SK-N-SH treated with all-trans-retinoic acid at 6 μM for 48 hours (cell line): ENCODE measurements at regions not wholly inside any gene's neighbourhood (a gene's known extent, or its start where the extent isn't known, plus 50 kb on each side); places are given as distances from the start of the nearest gene placed in this dataset.

Experiments used
- ATAC-seq: fragments of 200-7000 bp; cut with Tn5 transposase; 3 replicates; pipeline ENCODE4 v1.9.1; 2020; ENCODE audit warnings: mild to moderate bottlenecking, moderate library complexity
- ARNTL ChIP-seq: fragments of 450-650 bp; formaldehyde crosslinking; IDR thresholded peaks from 2 replicates; pipeline ENCODE4 v1.5.0; 2020; ENCODE audit warnings: low read depth, mild to moderate bottlenecking, moderate library complexity, borderline replicate concordance
- BACH2 ChIP-seq: fragments of 250-450 bp; sonication (Bioruptor Pico); IDR thresholded peaks from 2 replicates; pipeline ENCODE4 v1.9.0; 2021; ENCODE audit warnings: mild to moderate bottlenecking, borderline replicate concordance
- CSDC2 ChIP-seq: fragments of 250-450 bp; sonication (Bioruptor Pico); IDR thresholded peaks from 2 replicates; pipeline ENCODE4 v1.5.0; 2020; ENCODE audit warnings: mild to moderate bottlenecking, moderate library complexity
- ISL1 ChIP-seq: fragments of 250-450 bp; sonication (Bioruptor Pico); IDR thresholded peaks from 2 replicates; pipeline ENCODE4 v2.1.2; 2022; ENCODE audit warnings: mild to moderate bottlenecking, moderate library complexity
- OSR1 ChIP-seq: fragments of 250-450 bp; sonication (Bioruptor Pico); IDR thresholded peaks from 2 replicates; pipeline ENCODE4 v1.8.0; 2022; ENCODE audit warnings: moderate library complexity, mild to moderate bottlenecking, inconsistent platforms
- PPARA ChIP-seq: fragments of 250-450 bp; sonication (Bioruptor Pico); IDR thresholded peaks from 2 replicates; pipeline ENCODE4 v1.5.0; 2020; ENCODE audit warnings: mild to moderate bottlenecking, borderline replicate concordance
- RARB ChIP-seq: fragments of 250-450 bp; sonication (Bioruptor Pico); IDR thresholded peaks from 2 replicates; pipeline ENCODE4 v1.8.0; 2021; ENCODE audit warnings: mild to moderate bottlenecking, moderate library complexity
- TCF4 ChIP-seq: fragments of 250-450 bp; sonication (Bioruptor Pico); IDR thresholded peaks from 2 replicates; pipeline ENCODE4 v1.8.0; 2021; ENCODE audit warnings: mild to moderate bottlenecking, moderate library complexity, borderline replicate concordance
- TOX ChIP-seq: fragments of 250-450 bp; sonication (Bioruptor Pico); IDR thresholded peaks from 2 replicates; pipeline ENCODE4 v1.8.0; 2021; ENCODE audit warnings: mild to moderate bottlenecking, moderate library complexity, borderline replicate concordance
- ZC3H10 ChIP-seq: fragments of 250-450 bp; sonication (Bioruptor Pico); IDR thresholded peaks from 2 replicates; pipeline ENCODE4 v1.5.1; 2021; ENCODE audit warnings: mild to moderate bottlenecking, moderate library complexity
- ZFP3 ChIP-seq: fragments of 250-450 bp; sonication (Bioruptor Pico); IDR thresholded peaks from 2 replicates; pipeline ENCODE4 v1.5.0; 2020; ENCODE audit warnings: mild to moderate bottlenecking, moderate library complexity
- ZFP30 ChIP-seq: fragments of 450-650 bp; formaldehyde crosslinking; IDR thresholded peaks from 2 replicates; pipeline ENCODE4 v1.5.0; 2022; ENCODE audit warnings: mild to moderate bottlenecking, moderate library complexity
- ZNF565 ChIP-seq: fragments of 450-650 bp; formaldehyde crosslinking; conservative IDR thresholded peaks from 2 replicates; pipeline ENCODE4 v1.5.0; 2020; ENCODE audit warnings: low read depth, mild to moderate bottlenecking, moderate library complexity
- ZNF70 ChIP-seq: fragments of 450-650 bp; formaldehyde crosslinking; IDR thresholded peaks from 2 replicates; pipeline ENCODE4 v1.5.0; 2020; ENCODE audit warnings: mild to moderate bottlenecking, moderate library complexity
- ZNF8 ChIP-seq: fragments of 450-650 bp; formaldehyde crosslinking; IDR thresholded peaks from 2 replicates; pipeline ENCODE4 v1.5.0; 2020; ENCODE audit warnings: mild to moderate bottlenecking, moderate library complexity
- TF ChIP-seq, protein P1 (sequence below): fragments of 250-450 bp; sonication (Bioruptor Pico); IDR thresholded peaks from 2 replicates; pipeline ENCODE4 v1.5.1; 2020; ENCODE audit warnings: low read depth, mild to moderate bottlenecking, moderate library complexity
- TF ChIP-seq, protein P2 (sequence below): fragments of 250-450 bp; sonication (Bioruptor Pico); IDR thresholded peaks from 2 replicates; pipeline ENCODE4 v1.5.1; 2021; ENCODE audit warnings: mild to moderate bottlenecking, moderate library complexity
- TF ChIP-seq, protein P3 (sequence below): fragments of 250-450 bp; sonication (Bioruptor Pico); IDR thresholded peaks from 2 replicates; pipeline ENCODE4 v1.8.0; 2020; ENCODE audit warnings: mild to moderate bottlenecking, moderate library complexity, borderline replicate concordance
- TF ChIP-seq, protein P4 (sequence below): fragments of 250-450 bp; sonication (Bioruptor Pico); IDR thresholded peaks from 2 replicates; pipeline ENCODE4 v1.5.0; 2020; ENCODE audit warnings: mild to moderate bottlenecking, moderate library complexity

DNA sequence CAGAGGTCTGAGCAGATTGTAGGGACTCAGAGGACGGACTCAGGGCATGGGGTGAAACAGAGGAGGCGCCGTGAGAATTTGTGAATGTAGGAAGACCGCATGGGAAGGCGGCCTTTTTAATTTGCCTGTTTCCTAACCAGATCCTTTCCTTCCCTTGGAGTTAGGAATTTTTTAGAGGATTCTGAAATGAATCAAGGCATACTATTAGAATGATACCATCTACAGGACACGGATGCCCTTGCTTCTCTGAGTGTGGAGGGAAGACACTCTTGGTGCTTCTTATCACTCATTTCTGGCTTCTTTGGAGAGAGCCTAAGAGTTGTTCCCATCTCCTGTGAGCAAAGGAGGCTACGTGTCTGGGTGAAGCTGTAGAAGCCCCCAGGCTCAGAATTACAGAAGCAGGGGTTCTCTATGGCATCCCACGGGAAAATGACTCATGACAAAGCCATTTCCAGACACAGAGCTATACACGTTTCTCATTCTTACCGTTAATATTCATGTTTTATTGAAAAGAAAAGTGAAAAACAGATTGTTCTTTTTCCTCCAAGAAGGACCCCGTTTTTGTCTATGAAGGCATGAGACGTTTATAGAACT is 148.5 kb downstream of the EDN3 start:
- ATAC-seq: peak; percentile 69
- no peak for TF ChIP-seq CSDC2 (CRISPR knock-in tag)
- no peak for TF ChIP-seq ISL1 (CRISPR knock-in tag)
- TF ChIP-seq, protein P1, sequence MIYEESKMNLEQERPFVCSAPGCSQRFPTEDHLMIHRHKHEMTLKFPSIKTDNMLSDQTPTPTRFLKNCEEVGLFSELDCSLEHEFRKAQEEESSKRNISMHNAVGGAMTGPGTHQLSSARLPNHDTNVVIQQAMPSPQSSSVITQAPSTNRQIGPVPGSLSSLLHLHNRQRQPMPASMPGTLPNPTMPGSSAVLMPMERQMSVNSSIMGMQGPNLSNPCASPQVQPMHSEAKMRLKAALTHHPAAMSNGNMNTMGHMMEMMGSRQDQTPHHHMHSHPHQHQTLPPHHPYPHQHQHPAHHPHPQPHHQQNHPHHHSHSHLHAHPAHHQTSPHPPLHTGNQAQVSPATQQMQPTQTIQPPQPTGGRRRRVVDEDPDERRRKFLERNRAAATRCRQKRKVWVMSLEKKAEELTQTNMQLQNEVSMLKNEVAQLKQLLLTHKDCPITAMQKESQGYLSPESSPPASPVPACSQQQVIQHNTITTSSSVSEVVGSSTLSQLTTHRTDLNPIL: no peak
- no peak for TF ChIP-seq ZNF8 (CRISPR knock-in tag)
- TF ChIP-seq, protein P2, sequence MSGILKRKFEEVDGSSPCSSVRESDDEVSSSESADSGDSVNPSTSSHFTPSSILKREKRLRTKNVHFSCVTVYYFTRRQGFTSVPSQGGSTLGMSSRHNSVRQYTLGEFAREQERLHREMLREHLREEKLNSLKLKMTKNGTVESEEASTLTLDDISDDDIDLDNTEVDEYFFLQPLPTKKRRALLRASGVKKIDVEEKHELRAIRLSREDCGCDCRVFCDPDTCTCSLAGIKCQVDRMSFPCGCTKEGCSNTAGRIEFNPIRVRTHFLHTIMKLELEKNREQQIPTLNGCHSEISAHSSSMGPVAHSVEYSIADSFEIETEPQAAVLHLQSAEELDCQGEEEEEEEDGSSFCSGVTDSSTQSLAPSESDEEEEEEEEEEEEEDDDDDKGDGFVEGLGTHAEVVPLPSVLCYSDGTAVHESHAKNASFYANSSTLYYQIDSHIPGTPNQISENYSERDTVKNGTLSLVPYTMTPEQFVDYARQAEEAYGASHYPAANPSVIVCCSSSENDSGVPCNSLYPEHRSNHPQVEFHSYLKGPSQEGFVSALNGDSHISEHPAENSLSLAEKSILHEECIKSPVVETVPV (CRISPR knock-in tag): no peak
- no peak for TF ChIP-seq ZFP30 (CRISPR knock-in tag)
- TF ChIP-seq, protein P3, sequence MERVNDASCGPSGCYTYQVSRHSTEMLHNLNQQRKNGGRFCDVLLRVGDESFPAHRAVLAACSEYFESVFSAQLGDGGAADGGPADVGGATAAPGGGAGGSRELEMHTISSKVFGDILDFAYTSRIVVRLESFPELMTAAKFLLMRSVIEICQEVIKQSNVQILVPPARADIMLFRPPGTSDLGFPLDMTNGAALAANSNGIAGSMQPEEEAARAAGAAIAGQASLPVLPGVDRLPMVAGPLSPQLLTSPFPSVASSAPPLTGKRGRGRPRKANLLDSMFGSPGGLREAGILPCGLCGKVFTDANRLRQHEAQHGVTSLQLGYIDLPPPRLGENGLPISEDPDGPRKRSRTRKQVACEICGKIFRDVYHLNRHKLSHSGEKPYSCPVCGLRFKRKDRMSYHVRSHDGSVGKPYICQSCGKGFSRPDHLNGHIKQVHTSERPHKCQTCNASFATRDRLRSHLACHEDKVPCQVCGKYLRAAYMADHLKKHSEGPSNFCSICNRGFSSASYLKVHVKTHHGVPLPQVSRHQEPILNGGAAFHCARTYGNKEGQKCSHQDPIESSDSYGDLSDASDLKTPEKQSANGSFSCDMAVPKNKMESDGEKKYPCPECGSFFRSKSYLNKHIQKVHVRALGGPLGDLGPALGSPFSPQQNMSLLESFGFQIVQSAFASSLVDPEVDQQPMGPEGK: no peak
- TF ChIP-seq, protein P4, sequence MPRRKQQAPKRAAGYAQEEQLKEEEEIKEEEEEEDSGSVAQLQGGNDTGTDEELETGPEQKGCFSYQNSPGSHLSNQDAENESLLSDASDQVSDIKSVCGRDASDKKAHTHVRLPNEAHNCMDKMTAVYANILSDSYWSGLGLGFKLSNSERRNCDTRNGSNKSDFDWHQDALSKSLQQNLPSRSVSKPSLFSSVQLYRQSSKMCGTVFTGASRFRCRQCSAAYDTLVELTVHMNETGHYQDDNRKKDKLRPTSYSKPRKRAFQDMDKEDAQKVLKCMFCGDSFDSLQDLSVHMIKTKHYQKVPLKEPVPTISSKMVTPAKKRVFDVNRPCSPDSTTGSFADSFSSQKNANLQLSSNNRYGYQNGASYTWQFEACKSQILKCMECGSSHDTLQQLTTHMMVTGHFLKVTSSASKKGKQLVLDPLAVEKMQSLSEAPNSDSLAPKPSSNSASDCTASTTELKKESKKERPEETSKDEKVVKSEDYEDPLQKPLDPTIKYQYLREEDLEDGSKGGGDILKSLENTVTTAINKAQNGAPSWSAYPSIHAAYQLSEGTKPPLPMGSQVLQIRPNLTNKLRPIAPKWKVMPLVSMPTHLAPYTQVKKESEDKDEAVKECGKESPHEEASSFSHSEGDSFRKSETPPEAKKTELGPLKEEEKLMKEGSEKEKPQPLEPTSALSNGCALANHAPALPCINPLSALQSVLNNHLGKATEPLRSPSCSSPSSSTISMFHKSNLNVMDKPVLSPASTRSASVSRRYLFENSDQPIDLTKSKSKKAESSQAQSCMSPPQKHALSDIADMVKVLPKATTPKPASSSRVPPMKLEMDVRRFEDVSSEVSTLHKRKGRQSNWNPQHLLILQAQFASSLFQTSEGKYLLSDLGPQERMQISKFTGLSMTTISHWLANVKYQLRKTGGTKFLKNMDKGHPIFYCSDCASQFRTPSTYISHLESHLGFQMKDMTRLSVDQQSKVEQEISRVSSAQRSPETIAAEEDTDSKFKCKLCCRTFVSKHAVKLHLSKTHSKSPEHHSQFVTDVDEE: no peak
- TF ChIP-seq TOX: no peak
- TF ChIP-seq BACH2 (CRISPR knock-in tag): no peak

DNA sequence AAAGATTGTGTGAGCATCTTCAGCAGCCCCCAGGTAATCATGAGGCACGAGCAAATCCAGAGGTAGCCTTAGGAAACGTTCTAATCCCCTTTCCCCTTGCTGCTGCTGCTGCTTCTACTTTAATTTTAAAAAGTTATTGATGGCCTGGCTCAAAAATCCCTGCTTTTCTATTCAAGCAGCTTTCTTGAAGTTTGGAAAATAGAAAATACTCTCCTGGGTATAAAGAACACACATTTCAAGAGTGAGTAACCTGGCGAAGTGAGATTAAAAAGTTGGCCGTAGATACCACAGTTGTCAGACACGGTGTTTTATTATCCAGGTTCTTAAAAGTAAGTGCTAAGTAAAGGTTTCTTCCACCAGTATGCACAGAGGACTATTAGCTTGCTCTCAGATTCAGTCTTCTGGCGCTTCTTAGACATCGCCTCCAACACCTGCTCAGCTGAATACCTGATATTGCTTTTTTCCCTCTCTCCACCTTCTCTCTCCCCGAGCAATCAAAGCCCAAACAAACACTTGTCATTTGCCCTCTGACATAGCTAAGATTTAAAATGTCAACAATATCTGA is 150.7 kb downstream of the EDN3 start:
- TF ChIP-seq, protein P3: no peak
- TF ChIP-seq, protein P1: no peak
- no peak for TF ChIP-seq BACH2 (CRISPR knock-in tag)
- ATAC-seq: no peak

DNA sequence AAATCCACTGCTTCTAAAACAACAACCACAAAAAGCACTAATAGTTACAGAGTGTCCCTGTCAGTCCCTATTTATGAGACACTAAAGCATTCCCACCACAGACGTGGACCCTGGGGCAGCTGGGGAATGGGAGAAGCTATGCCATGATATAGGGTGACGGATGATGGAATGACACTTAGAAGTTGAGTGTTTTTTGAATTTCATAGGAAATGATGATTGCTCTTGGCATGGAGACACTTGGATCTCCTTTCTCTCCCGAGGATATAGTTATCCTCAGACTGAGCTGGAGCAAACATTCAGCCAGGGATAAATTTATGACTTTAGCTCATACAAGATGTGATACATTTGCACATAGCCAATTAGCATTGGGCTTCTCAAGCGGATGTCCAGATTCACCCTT is 151.2 kb downstream of the EDN3 start:
- no peak for ATAC-seq
- TF ChIP-seq ISL1 (CRISPR knock-in tag) (no peak), TOX (no peak), ZNF70 (CRISPR knock-in tag) (no peak), PPARA (CRISPR knock-in tag) (no peak), ZNF565 (CRISPR knock-in tag) (no peak), RARB (no peak), ZFP3 (CRISPR knock-in tag) (no peak), TCF4 (CRISPR knock-in tag) (no peak), CSDC2 (CRISPR knock-in tag) (no peak), ZFP30 (CRISPR knock-in tag) (no peak), ARNTL (CRISPR knock-in tag) (no peak), ZC3H10 (CRISPR knock-in tag) (no peak), ZNF8 (CRISPR knock-in tag) (no peak), BACH2 (CRISPR knock-in tag) (no peak), OSR1 (no peak)
- TF ChIP-seq, protein P4: no peak
- TF ChIP-seq, protein P1: no peak
- TF ChIP-seq, protein P2 (CRISPR knock-in tag): no peak
